Esophagus muscularis mucosa (tissue), 4 donors: ENCODE measurements at regions not wholly inside any gene's neighbourhood (a gene's known extent, or its start where the extent isn't known, plus 50 kb on each side); places are given as distances from the start of the nearest gene placed in this dataset.

ENCODE experiments used
- DNase-seq: peaks from one replicate; pipeline ENCODE4 v3.0.0-alpha.2; 2017; ENCODE audit errors: extremely low spot score
- H3K27ac ChIP-seq, 4 donors: fragments of 200-600 bp; sonication (generic); replicated peaks in 1 of 4; 1 replicate in 3 of 4; 2 replicates in 1 of 4; pipeline ENCODE4 v1.5.1; 2016 to 2019; ENCODE audit warnings: mild to moderate bottlenecking in 1 of 4
- H3K27me3 ChIP-seq, 4 donors: fragments of 200-600 bp; sonication (generic); one replicate each; pipeline versions ENCODE4 v1.5.1 to v1.6.0; 2016 to 2019
- H3K36me3 ChIP-seq, 4 donors: fragments of 200-600 bp; sonication (generic); one replicate each; pipeline ENCODE4 v1.5.1; 2016 to 2019
- H3K4me1 ChIP-seq, 4 donors: fragments of 200-600 bp; sonication (generic); one replicate each; pipeline ENCODE4 v1.5.1; 2016 to 2019
- H3K4me3 ChIP-seq, 4 donors: fragments of 200-600 bp; sonication (generic); 1 replicate in 2 of 4; 2 replicates in 2 of 4; pipeline ENCODE4 v1.5.1; 2016 to 2019; ENCODE audit warnings: mild to moderate bottlenecking in 4 of 4, moderate library complexity in 1 of 4
- H3K9me3 ChIP-seq, 4 donors: fragments of 200-600 bp; sonication (generic); 1 replicate in 3 of 4; 2 replicates in 1 of 4; pipeline ENCODE4 v1.5.1; 2016 to 2019
- CTCF ChIP-seq, 3 experiments: fragments of 200-600 bp in 2 of 3; fragments of 450-650 bp in 1 of 3; sonication (generic) in 2 of 3; IDR thresholded peaks; one replicate each; pipeline ENCODE4 v1.5.1; 2017 to 2019; ENCODE audit warnings: antibody characterized with exemption in 3 of 3, mild to moderate bottlenecking in 2 of 3, moderate library complexity in 1 of 3
- EP300 ChIP-seq: sonication (generic); formaldehyde crosslinking; IDR thresholded peaks from one replicate; pipeline ENCODE4 v1.6.1; 2017; ENCODE audit warnings: antibody characterized with exemption
- POLR2A ChIP-seq: fragments of 450-650 bp; IDR thresholded peaks from one replicate; pipeline ENCODE4 v1.6.1; 2017; ENCODE audit warnings: antibody characterized with exemption, moderate library complexity, mild to moderate bottlenecking, low read depth
- POLR2AphosphoS5 ChIP-seq, 2 donors: sonication (generic); formaldehyde crosslinking; IDR thresholded peaks; one replicate each; pipeline ENCODE4 v1.6.1; 2017; ENCODE audit warnings: antibody characterized with exemption in 2 of 2
- WGBS: methylation state at CpG from one replicate; pipeline ENCODE4 v1.1.5; 2018; 5-methylcytosine and 5-hydroxymethylcytosine counted together
- intact Hi-C: fragments of 100-400 bp; cut with DNase I; formaldehyde crosslinking; loops from one replicate; pipeline ENCODE4 v1.15.1; 2023

- Histone ChIP-seq H3K36me3 (no peaks in the 10 kb centered on the region), H3K4me3 (no peak overlapping the region), H3K9me3 (no peaks in the 10 kb centered on the region), H3K27me3 (no peaks in the 10 kb centered on the region), H3K27ac (no peak overlapping the region), H3K4me1 (no peaks in the 10 kb centered on the region)
- TF ChIP-seq CTCF (IDR thresholded peaks at IDR 0.05) (no peak), POLR2AphosphoS5 (IDR thresholded peaks at IDR 0.05) (no peak), POLR2A (no peak), EP300 (no peak)
- no peak for DNase-seq
- WGBS, result 55% methylated on average over 3 of the region's 3 CpGs
- intact Hi-C loops, result no loop called here
These were observed 103.3 kb upstream of the SLIT3 start for GRCh38 chr5:169404223-169404622.

GRCh38 chr5:169398515-169398914, 97.6 kb upstream of the SLIT3 start:
- Histone ChIP-seq H3K4me1 (no peaks in the 10 kb centered on the region), H3K27ac (no peak overlapping the region), H3K9me3 (peaks cover 0 to 9% (median 4%) of the 10 kb centered on the region in 4 donors), H3K4me3 (no peak overlapping the region), H3K27me3 (no peaks in the 10 kb centered on the region), H3K36me3 (no peaks in the 10 kb centered on the region)
- TF ChIP-seq CTCF (IDR thresholded peaks at IDR 0.05) (no peak), POLR2AphosphoS5 (IDR thresholded peaks at IDR 0.05) (no peak), EP300 (no peak), POLR2A (no peak)
- WGBS, result 89% methylated on average over 1 of the region's 1 CpG
- intact Hi-C loops, result no loop called here
- DNase-seq, result no peak

GRCh38 chr5:169395136-169395535, 94.2 kb upstream of the SLIT3 start:
- Histone ChIP-seq H3K4me3 (no peak overlapping the region), H3K27ac (no peak overlapping the region), H3K4me1 (no peaks in the 10 kb centered on the region), H3K27me3 (no peaks in the 10 kb centered on the region), H3K9me3 (peaks cover 0 to 9% (median 4%) of the 10 kb centered on the region in 4 donors), H3K36me3 (no peaks in the 10 kb centered on the region)
- WGBS, result 80% methylated on average over 1 of the region's 1 CpG
- TF ChIP-seq POLR2AphosphoS5 (IDR thresholded peaks at IDR 0.05), result no peak
- TF ChIP-seq EP300, result no peak
- TF ChIP-seq CTCF (IDR thresholded peaks at IDR 0.05), result no peak
- TF ChIP-seq POLR2A, result no peak
- no peak for DNase-seq
- intact Hi-C loops, result no loop called here

GRCh38 chr5:169394371-169394770, 93.4 kb upstream of the SLIT3 start:
- Histone ChIP-seq H3K36me3 (no peaks in the 10 kb centered on the region), H3K4me1 (no peaks in the 10 kb centered on the region), H3K27ac (no peak overlapping the region), H3K27me3 (no peaks in the 10 kb centered on the region), H3K9me3 (peaks cover 0 to 9% (median 4%) of the 10 kb centered on the region in 4 donors), H3K4me3 (no peak overlapping the region)
- no peak for DNase-seq
- TF ChIP-seq CTCF (IDR thresholded peaks at IDR 0.05) (no peak), POLR2AphosphoS5 (IDR thresholded peaks at IDR 0.05) (no peak), EP300 (no peak)
- intact Hi-C loops, result no loop called here
- 85% methylated on average over 4 of the region's 4 CpGs for WGBS

GRCh38 chr5:169393907-169394306, 93.0 kb upstream of the SLIT3 start:
- Histone ChIP-seq H3K27me3 (no peaks in the 10 kb centered on the region), H3K9me3 (peaks cover 0 to 9% (median 4%) of the 10 kb centered on the region in 4 donors), H3K4me1 (no peaks in the 10 kb centered on the region), H3K36me3 (no peaks in the 10 kb centered on the region), H3K4me3 (no peak overlapping the region), H3K27ac (no peak overlapping the region)
- DNase-seq, result no peak
- intact Hi-C loops, result no loop called here
- 88% methylated on average over 1 of the region's 1 CpG for WGBS
- no peak for TF ChIP-seq EP300
- TF ChIP-seq POLR2A, result no peak
- TF ChIP-seq CTCF (IDR thresholded peaks at IDR 0.05), result no peak
- TF ChIP-seq POLR2AphosphoS5 (IDR thresholded peaks at IDR 0.05), result no peak
